Kasumi-1 (cell line): ENCODE measurements at regions not wholly inside any gene's neighbourhood (a gene's known extent, or its start where the extent isn't known, plus 50 kb on each side); places are given as distances from the start of the nearest gene placed in this dataset.

Experiments
- DNase-seq, 2 experiments: peaks; one replicate each; lab custom pipeline; 2025; lab: John Stamatoyannopoulos, UW

- no peak for DNase-seq
These were observed 1176.4 kb upstream of the RAG2 start for GRCh38 chr11:37774441-37774840.

GRCh38 chr11:37770145-37770544 is 1172.1 kb upstream of the RAG2 start:
- DNase-seq, result no peak

GRCh38 chr11:37762079-37762478 is 1164.0 kb upstream of the RAG2 start:
- DNase-seq, result no peak

- no peak for DNase-seq
These were observed 1157.5 kb upstream of the RAG2 start for GRCh38 chr11:37755521-37755920.

GRCh38 chr11:37748641-37749040 is 1150.6 kb upstream of the RAG2 start:
- no peak for DNase-seq

- no peak for DNase-seq
These were observed 1149.1 kb upstream of the RAG2 start for GRCh38 chr11:37747121-37747520.

- peak in 1 of 2 experiments; percentile 18 for DNase-seq
These were observed 1129.3 kb upstream of the RAG2 start for GRCh38 chr11:37727371-37727770.

GRCh38 chr11:37724315-37724714 is 1126.3 kb upstream of the RAG2 start:
- no peak for DNase-seq

- DNase-seq, result no peak
These were observed 1123.4 kb upstream of the RAG2 start for GRCh38 chr11:37721485-37721884.

GRCh38 chr11:37718431-37718999 is 1120.5 kb upstream of the RAG2 start:
- DNase-seq, result no peak

GRCh38 chr11:37712251-37712650 is 1114.2 kb upstream of the RAG2 start:
- DNase-seq, result peak in 1 of 2 experiments; percentile 4

GRCh38 chr11:37710031-37710430 is 1112.0 kb upstream of the RAG2 start:
- no peak for DNase-seq

GRCh38 chr11:37704791-37705190 is 1106.8 kb upstream of the RAG2 start:
- no peak for DNase-seq

GRCh38 chr11:37699644-37700043 is 1101.6 kb upstream of the RAG2 start:
- DNase-seq, result no peak

GRCh38 chr11:37695283-37695682 is 1097.2 kb upstream of the RAG2 start:
- DNase-seq, result no peak

GRCh38 chr11:37689951-37690350 is 1091.9 kb upstream of the RAG2 start:
- DNase-seq, result no peak

GRCh38 chr11:37688456-37688855 is 1090.4 kb upstream of the RAG2 start:
- DNase-seq, result no peak

GRCh38 chr11:37687130-37687529 is 1089.1 kb upstream of the RAG2 start:
- DNase-seq, result no peak

- DNase-seq, result no peak
These were observed 1073.3 kb upstream of the RAG2 start for GRCh38 chr11:37671321-37671720.

- no peak for DNase-seq
These were observed 1068.9 kb upstream of the RAG2 start for GRCh38 chr11:37666960-37667359.

- DNase-seq, result peak; percentile 26 to 58
These were observed 1059.6 kb upstream of the RAG2 start for GRCh38 chr11:37657645-37658044.

GRCh38 chr11:37647767-37648166 is 1049.7 kb upstream of the RAG2 start:
- no peak for DNase-seq

- DNase-seq, result no peak
These were observed 1045.9 kb upstream of the RAG2 start for GRCh38 chr11:37643968-37644367.

GRCh38 chr11:37642296-37642695 is 1044.3 kb upstream of the RAG2 start:
- no peak for DNase-seq

- no peak for DNase-seq
These were observed 1034.7 kb upstream of the RAG2 start for GRCh38 chr11:37632748-37633147.
